GM12875 (cell line): ENCODE measurements at regions not wholly inside any gene's neighbourhood (a gene's known extent, or its start where the extent isn't known, plus 50 kb on each side); places are given as distances from the start of the nearest gene placed in this dataset.

Experiments
- H3K4me3 ChIP-seq: one replicate; pipeline ENCODE4 v1.5.1; 2011; ENCODE audit warnings: low read depth, low read length, control low read depth
- TF ChIP-seq, protein P1 (sequence below): IDR thresholded peaks from 2 replicates; pipeline ENCODE4 v1.5.1; 2011; ENCODE audit warnings: low read depth, mild to moderate bottlenecking, control low read depth, inconsistent platforms, low read length, moderate library complexity, borderline replicate concordance; ENCODE audit not compliant: insufficient read depth

DNA sequence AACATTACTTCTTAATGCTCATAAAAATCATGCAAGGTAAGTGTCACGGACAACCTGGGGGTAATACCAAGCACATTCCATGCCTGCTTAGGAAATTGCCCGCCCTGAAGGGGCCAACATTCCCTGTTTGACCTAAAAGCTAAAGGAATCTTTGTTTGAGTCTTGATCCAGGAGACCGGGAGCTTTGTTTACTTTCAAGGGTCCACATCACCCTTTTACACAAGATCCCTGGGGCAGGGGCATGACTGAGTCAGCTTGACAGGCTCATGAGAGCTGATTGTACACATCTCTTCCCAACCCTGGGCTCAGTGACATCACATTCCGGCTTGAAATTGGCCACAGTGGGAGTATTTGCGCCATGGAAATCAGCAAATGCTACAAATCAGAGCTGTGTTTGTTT, 248.1 kb upstream of the HABP2 start:
- no peak overlapping the region for H3K4me3 ChIP-seq
- TF ChIP-seq, protein P1, sequence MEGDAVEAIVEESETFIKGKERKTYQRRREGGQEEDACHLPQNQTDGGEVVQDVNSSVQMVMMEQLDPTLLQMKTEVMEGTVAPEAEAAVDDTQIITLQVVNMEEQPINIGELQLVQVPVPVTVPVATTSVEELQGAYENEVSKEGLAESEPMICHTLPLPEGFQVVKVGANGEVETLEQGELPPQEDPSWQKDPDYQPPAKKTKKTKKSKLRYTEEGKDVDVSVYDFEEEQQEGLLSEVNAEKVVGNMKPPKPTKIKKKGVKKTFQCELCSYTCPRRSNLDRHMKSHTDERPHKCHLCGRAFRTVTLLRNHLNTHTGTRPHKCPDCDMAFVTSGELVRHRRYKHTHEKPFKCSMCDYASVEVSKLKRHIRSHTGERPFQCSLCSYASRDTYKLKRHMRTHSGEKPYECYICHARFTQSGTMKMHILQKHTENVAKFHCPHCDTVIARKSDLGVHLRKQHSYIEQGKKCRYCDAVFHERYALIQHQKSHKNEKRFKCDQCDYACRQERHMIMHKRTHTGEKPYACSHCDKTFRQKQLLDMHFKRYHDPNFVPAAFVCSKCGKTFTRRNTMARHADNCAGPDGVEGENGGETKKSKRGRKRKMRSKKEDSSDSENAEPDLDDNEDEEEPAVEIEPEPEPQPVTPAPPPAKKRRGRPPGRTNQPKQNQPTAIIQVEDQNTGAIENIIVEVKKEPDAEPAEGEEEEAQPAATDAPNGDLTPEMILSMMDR = no peak

DNA sequence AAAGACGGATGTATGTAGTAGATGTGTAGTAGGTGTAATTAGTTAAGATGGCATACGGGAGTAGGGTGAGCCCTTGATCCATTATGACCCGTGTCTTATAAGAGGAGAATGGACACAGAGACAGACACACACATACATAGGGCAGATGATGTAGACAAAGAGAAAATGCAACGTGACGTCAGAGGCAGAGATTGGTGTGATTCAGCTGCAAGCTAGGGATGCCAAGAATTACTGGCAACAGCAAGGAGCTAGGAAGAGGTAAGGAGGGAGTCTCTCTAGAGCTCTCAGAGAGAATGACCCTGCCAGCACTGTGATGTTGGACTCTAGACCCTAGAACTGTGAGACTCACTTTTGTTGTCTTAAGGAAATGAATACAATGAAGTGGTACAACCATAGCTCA, 247.0 kb upstream of the HABP2 start:
- TF ChIP-seq, protein P1 = no peak
- H3K4me3 ChIP-seq = no peak overlapping the region

DNA sequence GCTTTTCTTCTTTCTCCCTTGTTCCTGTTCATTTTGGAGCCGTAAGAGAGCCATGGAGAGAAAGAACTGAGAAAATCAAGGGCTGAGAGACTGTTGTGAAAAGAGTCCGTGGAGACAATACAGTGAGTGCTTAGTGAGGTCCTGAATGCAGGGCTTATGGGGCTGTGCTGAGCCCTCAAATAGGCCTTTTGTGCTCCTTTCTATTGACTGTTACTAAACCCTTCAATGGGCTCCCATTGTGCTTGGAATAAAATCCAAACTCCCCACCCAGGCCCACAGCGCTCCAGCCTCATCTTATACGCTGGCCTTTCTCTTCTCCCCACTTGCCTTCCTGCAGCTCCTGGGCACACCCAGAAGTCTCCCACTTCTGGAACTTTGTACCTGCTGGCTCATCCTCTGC, 243.1 kb upstream of the HABP2 start:
- no peak overlapping the region for H3K4me3 ChIP-seq
- TF ChIP-seq, protein P1 = no peak

DNA sequence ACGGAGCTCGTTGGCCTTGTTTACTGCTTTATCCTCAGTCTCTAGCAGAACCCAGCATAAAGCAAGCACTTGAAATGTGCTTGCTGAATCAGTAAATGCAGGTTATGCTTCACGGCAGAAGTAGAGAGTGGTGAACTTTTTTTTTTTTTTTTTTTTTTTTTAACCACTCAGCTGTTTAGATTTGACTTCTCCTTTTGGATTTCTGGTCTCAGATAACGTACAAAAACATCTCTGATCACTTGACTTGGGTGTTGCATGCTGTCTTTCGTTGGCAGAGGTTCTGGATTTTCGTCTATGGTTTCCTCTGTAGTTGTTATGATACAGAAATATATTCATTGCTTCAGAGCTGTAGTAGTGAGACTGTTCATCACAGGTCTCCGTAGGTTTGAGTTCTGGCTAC, 242.5 kb upstream of the HABP2 start:
- no peak overlapping the region for H3K4me3 ChIP-seq
- TF ChIP-seq, protein P1 = no peak

DNA sequence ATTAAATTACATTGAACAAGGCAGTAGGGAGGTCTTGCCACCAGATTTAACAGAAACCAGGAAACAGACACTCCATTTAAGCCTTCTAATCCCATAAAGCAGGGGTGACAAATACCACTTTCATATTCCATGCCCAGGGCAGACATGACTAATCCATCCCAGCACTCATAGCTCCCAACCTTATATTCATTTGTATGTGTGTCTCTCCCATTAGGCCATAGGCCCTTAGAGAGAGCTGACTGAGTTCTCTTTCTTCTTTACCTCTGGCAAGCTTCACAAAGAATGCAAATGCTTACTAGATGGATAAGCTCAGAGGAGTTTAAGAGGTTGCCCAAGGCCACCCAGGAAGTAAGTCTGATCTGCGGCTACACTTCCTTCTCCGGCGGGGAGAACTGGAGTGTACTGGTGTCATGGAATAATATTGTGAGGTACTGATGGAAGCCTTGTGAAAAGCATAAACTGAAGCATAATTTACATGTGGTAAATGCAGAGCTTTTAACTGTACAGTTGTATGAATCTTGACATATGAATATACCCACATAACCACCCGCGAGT, 239.7 kb upstream of the HABP2 start:
- no peak overlapping the region for H3K4me3 ChIP-seq
- TF ChIP-seq, protein P1 = no peak

DNA sequence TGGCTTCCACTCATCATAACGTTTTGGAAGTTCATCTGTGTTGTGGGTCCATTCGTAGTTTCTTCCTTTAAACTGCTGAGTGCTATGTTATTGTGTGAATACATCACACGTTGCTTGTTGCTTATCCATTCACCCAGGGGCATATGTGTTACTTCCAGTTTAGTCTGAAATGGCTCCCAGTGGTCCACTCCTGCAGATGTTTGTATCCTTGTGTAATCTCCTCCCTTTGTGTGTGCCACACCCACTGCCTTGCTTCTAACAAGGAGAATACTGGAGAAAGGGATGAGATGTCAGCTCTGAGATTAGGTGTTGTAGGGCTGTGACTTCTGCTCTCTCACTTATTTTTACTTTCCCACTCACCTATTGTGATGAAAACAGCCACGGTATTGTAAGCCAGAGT, 239.1 kb upstream of the HABP2 start:
- TF ChIP-seq, protein P1 = no peak
- H3K4me3 ChIP-seq = no peak overlapping the region

DNA sequence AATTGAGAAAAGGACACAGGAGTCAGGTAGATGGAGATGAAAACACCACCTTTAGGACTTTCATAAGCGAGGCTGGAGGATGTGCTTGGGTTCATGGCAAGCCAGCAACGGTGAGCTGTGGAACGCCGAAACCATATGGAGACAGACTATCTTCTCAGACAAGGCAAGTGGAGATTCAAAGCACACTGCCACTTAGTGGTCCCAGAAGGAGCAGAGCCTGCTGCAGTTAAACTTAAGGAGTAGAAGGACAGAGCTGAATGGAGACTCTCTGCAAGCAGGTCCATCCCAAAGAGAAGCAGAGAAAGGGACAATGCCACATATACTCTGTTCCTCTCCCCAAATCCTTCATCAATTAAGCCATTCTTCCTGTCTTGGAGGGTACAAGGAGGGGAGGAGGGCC, 236.3 kb upstream of the HABP2 start:
- TF ChIP-seq, protein P1 = no peak
- H3K4me3 ChIP-seq = no peak overlapping the region
